ENCODE measurements at regions not wholly inside any gene's neighbourhood (a gene's known extent, or its start where the extent isn't known, plus 50 kb on each side); places are given as distances from the start of the nearest gene placed in this dataset.
A peak's percentile ranks its signal among the peaks of the same experiment; 100 is the strongest.

GRCh38 chr13:74017301-74018061 is 116.7 kb downstream of the KLF12 start:
- H3K9me2 ChIP-seq (ENCODE audit: insufficient read depth, low read length): no peaks in the 10 kb centered on the region
- H3F3A ChIP-seq (ENCODE audit: insufficient read depth, low read length, poor library complexity, severe bottlenecking): peaks cover 8% of the 10 kb centered on the region
- H4K20me1 ChIP-seq (ENCODE audit: insufficient read depth): no peaks in the 10 kb centered on the region
- peak overlapping the region; percentile 31 for H3K27ac ChIP-seq (ENCODE audit: low read length)
- peaks cover 27% of the 10 kb centered on the region for H3K79me2 ChIP-seq (replicated peaks; ENCODE audit: insufficient read depth, low read length)
- H3K27me3 ChIP-seq (ENCODE audit: insufficient read depth, low read depth, low read length): no peaks in the 10 kb centered on the region
- no peak overlapping the region for H2AFZ ChIP-seq (ENCODE audit: low read depth, low read length)
- H3K36me3 ChIP-seq (ENCODE audit: insufficient read depth, low read length): no peaks in the 10 kb centered on the region
- H3K4me2 ChIP-seq (ENCODE audit: low read length): no peak overlapping the region
- TF ChIP-seq MXI1 (conservative IDR thresholded peaks at IDR 0.05; ENCODE audit: poor library complexity, severe bottlenecking): no peak
- TF ChIP-seq REST (IDR thresholded peaks at IDR 0.05; ENCODE audit: borderline replicate concordance): peak; percentile 65
- no peak for TF ChIP-seq CTCF (IDR thresholded peaks at IDR 0.05; ENCODE audit: poor library complexity, severe bottlenecking)
- TF ChIP-seq EP300 (conservative IDR thresholded peaks at IDR 0.05; ENCODE audit: poor library complexity, severe bottlenecking): peak; percentile 78
- TF ChIP-seq EZH2 (IDR thresholded peaks at IDR 0.05; ENCODE audit: borderline replicate concordance, insufficient read depth, low read length, poor library complexity, severe bottlenecking): no peak
- TF ChIP-seq SMC3 (conservative IDR thresholded peaks at IDR 0.05; ENCODE audit: poor library complexity): no peak
- TF ChIP-seq RAD21 (conservative IDR thresholded peaks at IDR 0.05): no peak
- TF ChIP-seq POLR2AphosphoS5 (IDR thresholded peaks at IDR 0.05): peak; percentile 74
- no peak for TF ChIP-seq TAF1 (IDR thresholded peaks at IDR 0.05; ENCODE audit: low read depth)
- no peak overlapping the region for H3K9ac ChIP-seq (ENCODE audit: low read length)
- no peak overlapping the region for H3K4me3 ChIP-seq (ENCODE audit: low read length)
- H3K9me3 ChIP-seq (ENCODE audit: low read length): no peaks in the 10 kb centered on the region

GRCh38 chr13:74015137-74015536 is 119.1 kb downstream of the KLF12 start:
- TF ChIP-seq CTCF (IDR thresholded peaks at IDR 0.05; ENCODE audit: poor library complexity, severe bottlenecking): peak; percentile 23
- TF ChIP-seq EP300 (conservative IDR thresholded peaks at IDR 0.05; ENCODE audit: poor library complexity, severe bottlenecking): no peak
- no peak overlapping the region for H3K4me3 ChIP-seq (ENCODE audit: low read length)
- H3F3A ChIP-seq (ENCODE audit: insufficient read depth, low read length, poor library complexity, severe bottlenecking): peaks cover 8% of the 10 kb centered on the region
- no peaks in the 10 kb centered on the region for H3K9me3 ChIP-seq (ENCODE audit: low read length)
- H2AFZ ChIP-seq (ENCODE audit: low read depth, low read length): no peak overlapping the region
- H3K36me3 ChIP-seq (ENCODE audit: insufficient read depth, low read length): no peaks in the 10 kb centered on the region
- H3K9me2 ChIP-seq (ENCODE audit: insufficient read depth, low read length): no peaks in the 10 kb centered on the region
- H3K27ac ChIP-seq (ENCODE audit: low read length): no peak overlapping the region
- no peaks in the 10 kb centered on the region for H4K20me1 ChIP-seq (ENCODE audit: insufficient read depth)
- peaks cover 40% of the 10 kb centered on the region for H3K79me2 ChIP-seq (replicated peaks; ENCODE audit: insufficient read depth, low read length)
- no peak overlapping the region for H3K4me2 ChIP-seq (ENCODE audit: low read length)
- H3K27me3 ChIP-seq (ENCODE audit: insufficient read depth, low read depth, low read length): no peaks in the 10 kb centered on the region
- no peak overlapping the region for H3K9ac ChIP-seq (ENCODE audit: low read length)

Data from neural cell (in vitro differentiated cells).